ENCODE measurements at regions not wholly inside any gene's neighbourhood (a gene's known extent, or its start where the extent isn't known, plus 50 kb on each side); places are given as distances from the start of the nearest gene placed in this dataset.

DNA sequence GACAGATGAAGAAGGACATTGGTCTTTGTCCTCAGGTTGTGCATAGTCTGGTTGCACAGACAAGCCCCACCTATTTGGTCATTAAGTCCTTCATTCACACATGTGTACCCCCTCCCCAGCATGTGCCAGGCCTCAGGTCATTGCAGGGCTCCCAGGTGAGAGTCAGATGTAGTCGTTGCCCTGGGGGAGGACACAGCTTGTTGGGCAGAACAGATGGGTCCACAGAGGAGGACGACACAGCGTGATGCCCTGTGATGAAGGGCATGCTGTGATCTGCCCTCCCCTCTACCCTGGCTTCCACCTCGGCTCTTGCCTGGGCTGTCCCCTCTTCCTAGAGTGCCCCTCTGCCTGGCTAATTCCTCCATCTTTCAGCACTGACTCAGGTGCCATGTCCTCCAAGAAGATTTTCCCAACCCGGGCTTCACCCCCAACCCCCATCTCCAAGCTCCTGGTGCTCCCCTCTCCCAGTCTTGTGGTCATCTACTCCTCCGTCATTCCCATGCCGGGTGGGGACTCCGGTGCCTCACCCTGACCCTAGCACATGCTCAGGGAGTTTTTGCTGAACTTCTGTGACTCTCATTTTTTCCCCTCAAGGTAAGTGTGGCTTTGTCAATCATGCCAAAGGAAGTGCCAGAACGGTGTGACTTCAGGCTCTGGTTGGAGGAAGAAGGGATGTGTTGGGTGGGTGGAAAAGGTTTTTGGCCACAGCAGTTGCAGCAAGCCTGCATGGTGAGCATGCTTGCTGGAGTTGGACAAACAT, 220.5 kb downstream of the FOXD2 start:
- Histone ChIP-seq H3K4me3 (no peak overlapping the region), H3F3A (ENCODE audit: insufficient read depth, low read depth) (no peaks in the 10 kb centered on the region), H3K4me1 (replicated peaks; ENCODE audit: insufficient read depth) (no peaks in the 10 kb centered on the region), H2AFZ (no peak overlapping the region), H3K27me3 (ENCODE audit: insufficient read depth, low read depth) (no peaks in the 10 kb centered on the region), H3K27ac (no peak overlapping the region), H3K79me2 (ENCODE audit: low read depth) (no peaks in the 10 kb centered on the region), H3K4me2 (no peak overlapping the region), H3K9me2 (ENCODE audit: insufficient read depth) (no peaks in the 10 kb centered on the region), H4K20me1 (ENCODE audit: insufficient read depth) (no peaks in the 10 kb centered on the region), H3K9me3 (ENCODE audit: insufficient read depth, low read depth) (no peaks in the 10 kb centered on the region), H3K36me3 (ENCODE audit: low read depth) (no peaks in the 10 kb centered on the region)
- POLR2A ChIA-PET (ENCODE audit: unreplicated experiment) = no interaction called here
- no peak for TF ChIP-seq EZH2 (IDR thresholded peaks at IDR 0.05; ENCODE audit: low read depth)
- DNase-seq = no peak
- CTCF ChIA-PET = no interaction called here
- BruUV-seq (replicated peaks) = no TSS peak
- intact Hi-C loops (cut with micrococcal nuclease; ENCODE audit: unreplicated experiment) = no loop called here

DNA sequence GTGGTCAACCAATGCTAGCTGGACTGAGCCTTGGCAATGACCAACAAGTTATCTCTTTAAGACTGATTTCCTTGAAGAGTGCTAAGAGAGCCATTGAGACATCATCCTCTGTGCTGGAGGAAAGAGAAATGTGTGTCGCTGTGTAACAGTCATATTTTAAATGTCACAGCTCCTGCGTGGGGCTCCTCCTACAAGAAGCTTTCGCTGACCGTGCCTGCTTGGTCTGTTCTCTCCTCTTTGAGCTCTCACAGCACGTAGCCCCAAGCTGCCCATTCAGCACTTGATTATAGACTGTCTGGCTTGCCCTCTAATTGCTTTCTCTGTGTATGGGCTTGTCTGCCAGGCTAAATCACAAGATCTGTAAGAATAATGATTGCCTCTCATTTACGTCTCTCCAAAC, 221.3 kb downstream of the FOXD2 start:
- ChIA-PET POLR2A (ENCODE audit: unreplicated experiment) (no interaction called here), CTCF (no interaction called here)
- intact Hi-C loops (cut with micrococcal nuclease; ENCODE audit: unreplicated experiment) = no loop called here
- Histone ChIP-seq H2AFZ (no peak overlapping the region), H3K27ac (no peak overlapping the region), H3K9me2 (ENCODE audit: insufficient read depth) (no peaks in the 10 kb centered on the region), H3K4me3 (no peak overlapping the region), H3K4me2 (no peak overlapping the region), H3K27me3 (ENCODE audit: insufficient read depth, low read depth) (no peaks in the 10 kb centered on the region), H4K20me1 (ENCODE audit: insufficient read depth) (no peaks in the 10 kb centered on the region), H3F3A (ENCODE audit: insufficient read depth, low read depth) (no peaks in the 10 kb centered on the region), H3K79me2 (ENCODE audit: low read depth) (no peaks in the 10 kb centered on the region), H3K4me1 (replicated peaks; ENCODE audit: insufficient read depth) (no peaks in the 10 kb centered on the region), H3K36me3 (ENCODE audit: low read depth) (no peaks in the 10 kb centered on the region), H3K9me3 (ENCODE audit: insufficient read depth, low read depth) (no peaks in the 10 kb centered on the region)
- DNase-seq = no peak
- no TSS peak for BruUV-seq (replicated peaks)
- TF ChIP-seq, protein P1, sequence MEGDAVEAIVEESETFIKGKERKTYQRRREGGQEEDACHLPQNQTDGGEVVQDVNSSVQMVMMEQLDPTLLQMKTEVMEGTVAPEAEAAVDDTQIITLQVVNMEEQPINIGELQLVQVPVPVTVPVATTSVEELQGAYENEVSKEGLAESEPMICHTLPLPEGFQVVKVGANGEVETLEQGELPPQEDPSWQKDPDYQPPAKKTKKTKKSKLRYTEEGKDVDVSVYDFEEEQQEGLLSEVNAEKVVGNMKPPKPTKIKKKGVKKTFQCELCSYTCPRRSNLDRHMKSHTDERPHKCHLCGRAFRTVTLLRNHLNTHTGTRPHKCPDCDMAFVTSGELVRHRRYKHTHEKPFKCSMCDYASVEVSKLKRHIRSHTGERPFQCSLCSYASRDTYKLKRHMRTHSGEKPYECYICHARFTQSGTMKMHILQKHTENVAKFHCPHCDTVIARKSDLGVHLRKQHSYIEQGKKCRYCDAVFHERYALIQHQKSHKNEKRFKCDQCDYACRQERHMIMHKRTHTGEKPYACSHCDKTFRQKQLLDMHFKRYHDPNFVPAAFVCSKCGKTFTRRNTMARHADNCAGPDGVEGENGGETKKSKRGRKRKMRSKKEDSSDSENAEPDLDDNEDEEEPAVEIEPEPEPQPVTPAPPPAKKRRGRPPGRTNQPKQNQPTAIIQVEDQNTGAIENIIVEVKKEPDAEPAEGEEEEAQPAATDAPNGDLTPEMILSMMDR (conservative IDR thresholded peaks at IDR 0.05) = no peak
- TF ChIP-seq EZH2 (IDR thresholded peaks at IDR 0.05; ENCODE audit: low read depth) = no peak

DNA sequence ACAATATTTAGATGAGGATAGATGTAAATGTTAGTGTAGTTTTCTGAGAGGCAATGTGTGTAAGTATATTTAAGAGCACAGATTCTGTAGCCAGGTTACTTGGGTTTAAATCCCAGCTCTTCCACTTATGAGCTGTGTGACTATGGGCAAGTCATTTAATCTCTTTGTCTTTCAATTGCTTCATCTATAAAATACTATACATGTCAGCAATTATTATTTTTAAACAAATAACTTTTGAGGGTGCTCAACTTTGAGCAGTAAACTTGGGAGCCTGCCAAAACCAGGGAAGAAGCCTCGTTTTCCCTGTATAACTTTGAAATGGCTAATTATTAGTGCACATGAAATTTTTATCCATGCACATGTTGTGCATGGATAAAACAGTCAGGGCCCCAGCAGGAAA, 222.8 kb downstream of the FOXD2 start:
- no peak overlapping the region for H2AFZ ChIP-seq
- no TSS peak for BruUV-seq (replicated peaks)
- TF ChIP-seq EZH2 (IDR thresholded peaks at IDR 0.05; ENCODE audit: low read depth) = no peak
- TF ChIP-seq, protein P1 (conservative IDR thresholded peaks at IDR 0.05) = no peak
- H3K27me3 ChIP-seq (ENCODE audit: insufficient read depth, low read depth) = no peaks in the 10 kb centered on the region
- no peaks in the 10 kb centered on the region for H3F3A ChIP-seq (ENCODE audit: insufficient read depth, low read depth)
- no peaks in the 10 kb centered on the region for H3K36me3 ChIP-seq (ENCODE audit: low read depth)
- H3K79me2 ChIP-seq (ENCODE audit: low read depth) = no peaks in the 10 kb centered on the region
- no peaks in the 10 kb centered on the region for H3K4me1 ChIP-seq (replicated peaks; ENCODE audit: insufficient read depth)
- CTCF ChIA-PET = no interaction called here
- intact Hi-C loops (cut with micrococcal nuclease; ENCODE audit: unreplicated experiment) = no loop called here
- no peaks in the 10 kb centered on the region for H3K9me2 ChIP-seq (ENCODE audit: insufficient read depth)
- no peaks in the 10 kb centered on the region for H3K9me3 ChIP-seq (ENCODE audit: insufficient read depth, low read depth)
- DNase-seq = no peak
- H3K4me3 ChIP-seq = no peak overlapping the region
- H3K4me2 ChIP-seq = no peak overlapping the region
- no peaks in the 10 kb centered on the region for H4K20me1 ChIP-seq (ENCODE audit: insufficient read depth)
- no peak overlapping the region for H3K27ac ChIP-seq
- POLR2A ChIA-PET (ENCODE audit: unreplicated experiment) = interaction anchor here (0.7 kb wide), 1 partner anchor 27 kb away, joined by 5 read pairs; no protein-coding TSS in a partner anchor

GRCh38 chr1:47661040-47661439, 223.2 kb downstream of the FOXD2 start:
- H2AFZ ChIP-seq = no peak overlapping the region
- no peaks in the 10 kb centered on the region for H3K9me3 ChIP-seq (ENCODE audit: insufficient read depth, low read depth)
- H4K20me1 ChIP-seq (ENCODE audit: insufficient read depth) = no peaks in the 10 kb centered on the region
- BruUV-seq (replicated peaks) = no TSS peak
- H3K36me3 ChIP-seq (ENCODE audit: low read depth) = no peaks in the 10 kb centered on the region
- no peak overlapping the region for H3K27ac ChIP-seq
- intact Hi-C loops (cut with micrococcal nuclease; ENCODE audit: unreplicated experiment) = no loop called here
- TF ChIP-seq EZH2 (IDR thresholded peaks at IDR 0.05; ENCODE audit: low read depth) = no peak
- TF ChIP-seq, protein P1 (conservative IDR thresholded peaks at IDR 0.05) = no peak
- H3K9me2 ChIP-seq (ENCODE audit: insufficient read depth) = no peaks in the 10 kb centered on the region
- no peak overlapping the region for H3K4me2 ChIP-seq
- no peaks in the 10 kb centered on the region for H3F3A ChIP-seq (ENCODE audit: insufficient read depth, low read depth)
- no peaks in the 10 kb centered on the region for H3K79me2 ChIP-seq (ENCODE audit: low read depth)
- CTCF ChIA-PET = no interaction called here
- H3K27me3 ChIP-seq (ENCODE audit: insufficient read depth, low read depth) = no peaks in the 10 kb centered on the region
- no peak for DNase-seq
- no peaks in the 10 kb centered on the region for H3K4me1 ChIP-seq (replicated peaks; ENCODE audit: insufficient read depth)
- POLR2A ChIA-PET (ENCODE audit: unreplicated experiment) = interaction anchor here (0.7 kb wide), 1 partner anchor 27 kb away, joined by 5 read pairs; no protein-coding TSS in a partner anchor
- no peak overlapping the region for H3K4me3 ChIP-seq
